ENCODE measurements at regions not wholly inside any gene's neighbourhood (a gene's known extent, or its start where the extent isn't known, plus 50 kb on each side); places are given as distances from the start of the nearest gene placed in this dataset.

DNA sequence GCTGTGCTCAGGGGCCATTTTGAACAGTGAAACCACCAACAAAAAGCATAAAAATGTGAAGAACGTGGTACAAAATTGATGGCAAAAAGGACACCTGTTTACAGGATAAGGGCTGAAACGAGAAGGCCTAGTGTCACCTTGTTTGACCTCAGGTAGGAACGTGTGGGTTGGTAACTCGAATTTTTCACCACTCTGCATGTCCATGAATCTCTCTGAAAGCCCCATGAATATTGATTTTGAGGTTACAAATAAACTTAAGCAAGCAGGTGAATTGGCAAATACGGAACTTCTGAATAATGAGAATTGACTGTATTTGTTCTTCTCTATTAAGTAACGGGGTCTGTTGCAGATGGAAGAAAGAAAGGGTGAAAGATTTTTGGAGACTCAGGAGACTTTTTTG, 59.6 kb upstream of the EDN1 start:
- TF ChIP-seq EZH2 (IDR thresholded peaks at IDR 0.05; ENCODE audit: low read depth), result no peak
- TF ChIP-seq, protein P1, sequence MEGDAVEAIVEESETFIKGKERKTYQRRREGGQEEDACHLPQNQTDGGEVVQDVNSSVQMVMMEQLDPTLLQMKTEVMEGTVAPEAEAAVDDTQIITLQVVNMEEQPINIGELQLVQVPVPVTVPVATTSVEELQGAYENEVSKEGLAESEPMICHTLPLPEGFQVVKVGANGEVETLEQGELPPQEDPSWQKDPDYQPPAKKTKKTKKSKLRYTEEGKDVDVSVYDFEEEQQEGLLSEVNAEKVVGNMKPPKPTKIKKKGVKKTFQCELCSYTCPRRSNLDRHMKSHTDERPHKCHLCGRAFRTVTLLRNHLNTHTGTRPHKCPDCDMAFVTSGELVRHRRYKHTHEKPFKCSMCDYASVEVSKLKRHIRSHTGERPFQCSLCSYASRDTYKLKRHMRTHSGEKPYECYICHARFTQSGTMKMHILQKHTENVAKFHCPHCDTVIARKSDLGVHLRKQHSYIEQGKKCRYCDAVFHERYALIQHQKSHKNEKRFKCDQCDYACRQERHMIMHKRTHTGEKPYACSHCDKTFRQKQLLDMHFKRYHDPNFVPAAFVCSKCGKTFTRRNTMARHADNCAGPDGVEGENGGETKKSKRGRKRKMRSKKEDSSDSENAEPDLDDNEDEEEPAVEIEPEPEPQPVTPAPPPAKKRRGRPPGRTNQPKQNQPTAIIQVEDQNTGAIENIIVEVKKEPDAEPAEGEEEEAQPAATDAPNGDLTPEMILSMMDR (conservative IDR thresholded peaks at IDR 0.05), result no peak

All from PC-9 (cell line).